OCI-M1 (cell line): ENCODE measurements at regions not wholly inside any gene's neighbourhood (a gene's known extent, or its start where the extent isn't known, plus 50 kb on each side); places are given as distances from the start of the nearest gene placed in this dataset.

Experiments
- DNase-seq: peaks from one replicate; lab custom pipeline; 2025; lab: John Stamatoyannopoulos, UW

- DNase-seq: no peak
Measured at GRCh38 chr5:173557123-173557903, 59.1 kb downstream of the BOD1 start.

- DNase-seq: no peak
Measured at GRCh38 chr5:173556142-173557028, 60.1 kb downstream of the BOD1 start.

- DNase-seq: no peak
Measured at GRCh38 chr5:173554989-173555705, 61.3 kb downstream of the BOD1 start.

- no peak for DNase-seq
Measured at GRCh38 chr5:173554038-173554955, 62.2 kb downstream of the BOD1 start.

GRCh38 chr5:173550641-173551040 is 65.8 kb downstream of the BOD1 start:
- no peak for DNase-seq

- no peak for DNase-seq
Measured at GRCh38 chr5:173549644-173550043, 66.8 kb downstream of the BOD1 start.

GRCh38 chr5:173547579-173547978 is 68.9 kb downstream of the BOD1 start:
- DNase-seq: no peak

- no peak for DNase-seq
Measured at GRCh38 chr5:173542964-173543363, 73.5 kb downstream of the BOD1 start.

GRCh38 chr5:173542159-173542558 is 74.3 kb downstream of the BOD1 start:
- no peak for DNase-seq

GRCh38 chr5:173538654-173539053 is 77.8 kb downstream of the BOD1 start:
- DNase-seq: no peak

- DNase-seq: no peak
Measured at GRCh38 chr5:173538018-173538417, 78.4 kb downstream of the BOD1 start.

- no peak for DNase-seq
Measured at GRCh38 chr5:173537228-173537627, 79.2 kb downstream of the BOD1 start.

GRCh38 chr5:173535976-173536639 is 80.3 kb downstream of the BOD1 start:
- no peak for DNase-seq

GRCh38 chr5:173535166-173535975 is 81.1 kb downstream of the BOD1 start:
- no peak for DNase-seq

GRCh38 chr5:173534664-173535063 is 81.8 kb downstream of the BOD1 start:
- no peak for DNase-seq

GRCh38 chr5:173534031-173534430 is 82.4 kb downstream of the BOD1 start:
- DNase-seq: no peak

- DNase-seq: no peak
Measured at GRCh38 chr5:173532689-173533250, 83.7 kb downstream of the BOD1 start.

GRCh38 chr5:173531863-173532262 is 84.6 kb downstream of the BOD1 start:
- no peak for DNase-seq

GRCh38 chr5:173530547-173530946 is 85.9 kb downstream of the BOD1 start:
- peak; percentile 26 for DNase-seq

GRCh38 chr5:173529861-173530260 is 86.6 kb downstream of the BOD1 start:
- no peak for DNase-seq
